ENCODE measurements at regions not wholly inside any gene's neighbourhood (a gene's known extent, or its start where the extent isn't known, plus 50 kb on each side); places are given as distances from the start of the nearest gene placed in this dataset.

- TF ChIP-seq, protein P1, sequence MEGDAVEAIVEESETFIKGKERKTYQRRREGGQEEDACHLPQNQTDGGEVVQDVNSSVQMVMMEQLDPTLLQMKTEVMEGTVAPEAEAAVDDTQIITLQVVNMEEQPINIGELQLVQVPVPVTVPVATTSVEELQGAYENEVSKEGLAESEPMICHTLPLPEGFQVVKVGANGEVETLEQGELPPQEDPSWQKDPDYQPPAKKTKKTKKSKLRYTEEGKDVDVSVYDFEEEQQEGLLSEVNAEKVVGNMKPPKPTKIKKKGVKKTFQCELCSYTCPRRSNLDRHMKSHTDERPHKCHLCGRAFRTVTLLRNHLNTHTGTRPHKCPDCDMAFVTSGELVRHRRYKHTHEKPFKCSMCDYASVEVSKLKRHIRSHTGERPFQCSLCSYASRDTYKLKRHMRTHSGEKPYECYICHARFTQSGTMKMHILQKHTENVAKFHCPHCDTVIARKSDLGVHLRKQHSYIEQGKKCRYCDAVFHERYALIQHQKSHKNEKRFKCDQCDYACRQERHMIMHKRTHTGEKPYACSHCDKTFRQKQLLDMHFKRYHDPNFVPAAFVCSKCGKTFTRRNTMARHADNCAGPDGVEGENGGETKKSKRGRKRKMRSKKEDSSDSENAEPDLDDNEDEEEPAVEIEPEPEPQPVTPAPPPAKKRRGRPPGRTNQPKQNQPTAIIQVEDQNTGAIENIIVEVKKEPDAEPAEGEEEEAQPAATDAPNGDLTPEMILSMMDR (IDR thresholded peaks at IDR 0.05; ENCODE audit: borderline replicate concordance, extremely low read depth, low read length, poor library complexity, severe bottlenecking), result no peak
- no peak for TF ChIP-seq EZH2 (IDR thresholded peaks at IDR 0.05; ENCODE audit: borderline replicate concordance, low read depth, low read length, severe bottlenecking)
These were observed 473.9 kb upstream of the CDH2 start for GRCh38 chr18:28650860-28651259.
